ENCODE measurements at regions not wholly inside any gene's neighbourhood (a gene's known extent, or its start where the extent isn't known, plus 50 kb on each side); places are given as distances from the start of the nearest gene placed in this dataset.

- FAIRE-seq, result no peak
- H3K27ac ChIP-seq (ENCODE audit: low read depth in 2 of 2, low read length in 2 of 2), result no peak overlapping the region
Observed at GRCh38 chr18:70428439-70428838, 139.6 kb downstream of the SOCS6 start.

GRCh38 chr18:70426818-70427217 is 138.0 kb downstream of the SOCS6 start:
- Histone ChIP-seq H3K9ac (ENCODE audit: low read length in 3 of 3) (no peak overlapping the region), H3K4me3 (ENCODE audit: low read length in 3 of 3) (no peak overlapping the region), H3K9me3 (ENCODE audit: control insufficient read depth in 2 of 3, insufficient read depth in 1 of 3, low read length in 3 of 3) (peaks cover 0 to 2% (median 0%) of the 10 kb centered on the region in 3 donors), H3K27me3 (ENCODE audit: control insufficient read depth, insufficient read depth, low read length) (no peaks in the 10 kb centered on the region), H3K27ac (ENCODE audit: low read depth in 2 of 2, low read length in 2 of 2) (no peak overlapping the region), H3K4me1 (ENCODE audit: control insufficient read depth in 2 of 3, insufficient read depth in 2 of 3, low read depth in 1 of 3, low read length in 3 of 3) (peaks cover 0 to 4% (median 3%) of the 10 kb centered on the region in 3 donors), H3K36me3 (ENCODE audit: control insufficient read depth in 2 of 3, insufficient read depth in 3 of 3, low read length in 3 of 3) (no peaks in the 10 kb centered on the region)
- intact Hi-C loops (cut with DNase I), result no loop called here
- FAIRE-seq (no peak), DNase-seq (peak in 1 of 5 donors; percentile 19)
- TF ChIP-seq CTCF (IDR thresholded peaks at IDR 0.05; ENCODE audit: borderline replicate concordance, extremely low read depth, insufficient read depth), result no peak

More at GRCh38 chr18:70428439-70428838, 139.6 kb downstream of the SOCS6 start:
- Histone ChIP-seq H3K4me3 (ENCODE audit: low read length in 3 of 3) (no peak overlapping the region), H3K27me3 (ENCODE audit: control insufficient read depth, insufficient read depth, low read length) (no peaks in the 10 kb centered on the region), H3K36me3 (ENCODE audit: control insufficient read depth in 2 of 3, insufficient read depth in 3 of 3, low read length in 3 of 3) (no peaks in the 10 kb centered on the region), H3K4me1 (ENCODE audit: control insufficient read depth in 2 of 3, insufficient read depth in 2 of 3, low read depth in 1 of 3, low read length in 3 of 3) (no peaks in the 10 kb centered on the region), H3K9ac (ENCODE audit: low read length in 3 of 3) (no peak overlapping the region), H3K9me3 (ENCODE audit: control insufficient read depth in 2 of 3, insufficient read depth in 1 of 3, low read length in 3 of 3) (peaks cover 0 to 2% (median 0%) of the 10 kb centered on the region in 3 donors)
- intact Hi-C loops (cut with DNase I), result no loop called here
- no peak for TF ChIP-seq CTCF (IDR thresholded peaks at IDR 0.05; ENCODE audit: borderline replicate concordance, extremely low read depth, insufficient read depth)
- no peak for DNase-seq

GRCh38 chr18:70425236-70425635 is 136.4 kb downstream of the SOCS6 start:
- peaks cover 0 to 2% (median 0%) of the 10 kb centered on the region in 3 donors for H3K9me3 ChIP-seq (ENCODE audit: control insufficient read depth in 2 of 3, insufficient read depth in 1 of 3, low read length in 3 of 3)
- no peaks in the 10 kb centered on the region for H3K27me3 ChIP-seq (ENCODE audit: control insufficient read depth, insufficient read depth, low read length)
- no peak overlapping the region for H3K27ac ChIP-seq (ENCODE audit: low read depth in 2 of 2, low read length in 2 of 2)
- no peak overlapping the region for H3K9ac ChIP-seq (ENCODE audit: low read length in 3 of 3)
- FAIRE-seq (no peak), DNase-seq (no peak)
- H3K4me1 ChIP-seq (ENCODE audit: control insufficient read depth in 2 of 3, insufficient read depth in 2 of 3, low read depth in 1 of 3, low read length in 3 of 3), result peaks cover 0 to 4% (median 3%) of the 10 kb centered on the region in 3 donors
- no peaks in the 10 kb centered on the region for H3K36me3 ChIP-seq (ENCODE audit: control insufficient read depth in 2 of 3, insufficient read depth in 3 of 3, low read length in 3 of 3)
- intact Hi-C loops (cut with DNase I), result no loop called here
- no peak overlapping the region for H3K4me3 ChIP-seq (ENCODE audit: low read length in 3 of 3)
- no peak for TF ChIP-seq CTCF (IDR thresholded peaks at IDR 0.05; ENCODE audit: borderline replicate concordance, extremely low read depth, insufficient read depth)

GRCh38 chr18:70423988-70424387 is 135.1 kb downstream of the SOCS6 start:
- H3K4me1 ChIP-seq (ENCODE audit: control insufficient read depth in 2 of 3, insufficient read depth in 2 of 3, low read depth in 1 of 3, low read length in 3 of 3), result peaks cover 0 to 10% (median 4%) of the 10 kb centered on the region in 3 donors
- TF ChIP-seq CTCF (IDR thresholded peaks at IDR 0.05; ENCODE audit: borderline replicate concordance, extremely low read depth, insufficient read depth), result no peak
- intact Hi-C loops (cut with DNase I), result no loop called here
- H3K27ac ChIP-seq (ENCODE audit: low read depth in 2 of 2, low read length in 2 of 2), result no peak overlapping the region
- no peaks in the 10 kb centered on the region for H3K27me3 ChIP-seq (ENCODE audit: control insufficient read depth, insufficient read depth, low read length)
- no peak overlapping the region for H3K4me3 ChIP-seq (ENCODE audit: low read length in 3 of 3)
- no peak for FAIRE-seq
- DNase-seq, result no peak
- peaks cover 0 to 2% (median 0%) of the 10 kb centered on the region in 3 donors for H3K9me3 ChIP-seq (ENCODE audit: control insufficient read depth in 2 of 3, insufficient read depth in 1 of 3, low read length in 3 of 3)
- no peak overlapping the region for H3K9ac ChIP-seq (ENCODE audit: low read length in 3 of 3)
- no peaks in the 10 kb centered on the region for H3K36me3 ChIP-seq (ENCODE audit: control insufficient read depth in 2 of 3, insufficient read depth in 3 of 3, low read length in 3 of 3)
